K562 (cell line): ENCODE measurements at regions not wholly inside any gene's neighbourhood (a gene's known extent, or its start where the extent isn't known, plus 50 kb on each side); places are given as distances from the start of the nearest gene placed in this dataset.

Source experiments
- ATAC-seq: fragments of 200-7000 bp; cut with Tn5 transposase; 3 replicates; pipeline ENCODE4 v1.9.1; 2020; ENCODE audit warnings: moderate library complexity
- BruUV-seq: library from RNA; stranded (reverse); fragments of 400-500 nt; replicated peaks from 2 replicates; lab custom pipeline; 2021; lab: Mats Ljungman, UMichigan
- CTCF ChIA-PET: fragments of 300-600 bp; formaldehyde crosslinking; extraction: SDS; loops from one replicate; lab custom pipeline; 2021; ENCODE audit warnings: low intra/inter-chr PET ratio; lab: Yijun Ruan, JAX
- POLR2A ChIA-PET: fragments of 300-600, 350-650 bp; sonication (Branson Sonifier 250); formaldehyde crosslinking; extraction: SDS; loops from one replicate; lab custom pipeline; 2021; ENCODE audit warnings: antibody characterized with exemption, inconsistent platforms; lab: Yijun Ruan, JAX
- DNase-seq, 4 experiments: peaks; one replicate each; pipeline versions ENCODE4 v3.0.0 to v3.0.0-alpha.2; 2011 to 2018; ENCODE audit warnings: low spot score in 3 of 4, mixed read lengths in 3 of 4; ENCODE audit errors: extremely low read depth in 1 of 4
- FAIRE-seq: peaks from 2 replicates; lab custom pipeline; 2011; peaks lifted over from hg19 to GRCh38; lab: Jason Lieb, UNC
- H2AFZ ChIP-seq: 2 replicates; pipeline ENCODE4 v1.6.0; 2011; ENCODE audit warnings: low read depth, low read length, control low read depth, inconsistent platforms
- H3K27ac ChIP-seq: fragments of 200-600 bp; 3 replicates; pipeline ENCODE4 v1.8.0; 2011; ENCODE audit warnings: low read depth, mild to moderate bottlenecking, control low read depth, inconsistent platforms, low read length, moderate library complexity, mixed read lengths; ENCODE audit errors: extremely low read depth
- H3K27me3 ChIP-seq, 2 experiments: fragments of 300-600 bp in 1 of 2; 2 replicates in 1 of 2; 3 replicates in 1 of 2; pipeline versions ENCODE4 v1.6.0 to v1.8.0; 2011; ENCODE audit warnings: inconsistent platforms in 2 of 2, low read length in 2 of 2, mild to moderate bottlenecking in 1 of 2, mixed read lengths in 1 of 2, moderate library complexity in 1 of 2; ENCODE audit not compliant: control insufficient read depth in 2 of 2, insufficient read depth in 2 of 2
- H3K36me3 ChIP-seq: fragments of 300-600 bp; 3 replicates; pipeline ENCODE4 v1.8.0; 2011; ENCODE audit warnings: mild to moderate bottlenecking, low read length, inconsistent platforms; ENCODE audit not compliant: control insufficient read depth, insufficient read depth
- H3K4me1 ChIP-seq, 2 experiments: fragments of 200-600 bp in 1 of 2; replicated peaks in 1 of 2; 2 replicates in 1 of 2; 3 replicates in 1 of 2; pipeline versions ENCODE4 v1.5.1 to v1.8.0; 2011; ENCODE audit warnings: inconsistent platforms in 2 of 2, low read length in 2 of 2, mild to moderate bottlenecking in 1 of 2, mixed read lengths in 1 of 2, moderate library complexity in 1 of 2; ENCODE audit not compliant: control insufficient read depth in 2 of 2, insufficient read depth in 2 of 2
- H3K4me2 ChIP-seq: 2 replicates; pipeline ENCODE4 v1.6.1; 2011; ENCODE audit warnings: low read length, control low read depth, inconsistent platforms, mixed read lengths; ENCODE audit not compliant: insufficient read depth
- H3K4me3 ChIP-seq: fragments of 200-600 bp; sonication (generic), shearing (Covaris generic); 2 replicates; pipeline ENCODE4 v1.5.1; 2016; ENCODE audit warnings: control low read depth, inconsistent platforms
- H3K79me2 ChIP-seq: fragments of 200-600 bp; 3 replicates; pipeline ENCODE4 v1.8.0; 2011; ENCODE audit warnings: low read length, inconsistent platforms; ENCODE audit not compliant: control insufficient read depth, insufficient read depth
- H3K9ac ChIP-seq, 2 experiments: 2 replicates each; pipeline versions ENCODE4 v1.6.0 to v1.6.1; 2011; ENCODE audit warnings: low read depth in 2 of 2, low read length in 2 of 2, control low read depth in 1 of 2, inconsistent platforms in 1 of 2, mild to moderate bottlenecking in 1 of 2, mixed read lengths in 1 of 2; ENCODE audit not compliant: insufficient read depth in 1 of 2
- H3K9me1 ChIP-seq: one replicate; pipeline ENCODE4 v1.6.0; 2011; ENCODE audit warnings: inconsistent platforms, mild to moderate bottlenecking, low read length, moderate library complexity; ENCODE audit not compliant: control insufficient read depth, insufficient read depth
- H3K9me3 ChIP-seq: replicated peaks from 2 replicates; pipeline ENCODE4 v1.5.1; 2011; ENCODE audit warnings: low read depth, low read length, inconsistent platforms; ENCODE audit not compliant: control insufficient read depth, insufficient read depth
- H4K20me1 ChIP-seq: replicated peaks from 2 replicates; pipeline ENCODE4 v1.6.1; 2011; ENCODE audit warnings: low read length, inconsistent platforms, mixed read lengths; ENCODE audit not compliant: control insufficient read depth, insufficient read depth
- BRD4 ChIP-seq: fragments of 200-600 bp; sonication (generic); IDR thresholded peaks from 2 replicates; pipeline ENCODE4 v1.6.1; 2017; ENCODE audit warnings: inconsistent platforms
- RBM25 ChIP-seq: fragments of 200-400 bp; formaldehyde crosslinking; IDR thresholded peaks from 2 replicates; pipeline ENCODE4 v1.6.1; 2018; ENCODE audit warnings: low read length, low read depth, moderate library complexity; ENCODE audit not compliant: severe bottlenecking
- RNF219 ChIP-seq: fragments of 250-450 bp; sonication (Bioruptor Pico); IDR thresholded peaks from 2 replicates; pipeline ENCODE4 v1.5.0; 2022; ENCODE audit warnings: mild to moderate bottlenecking
- TARDBP ChIP-seq: fragments of 450-650 bp; IDR thresholded peaks from 2 replicates; pipeline ENCODE4 v1.6.1; 2016
- XRCC4 ChIP-seq: IDR thresholded peaks from one replicate; pipeline ENCODE4 v1.6.1; 2011; ENCODE audit not compliant: insufficient read depth, insufficient read length; ENCODE audit errors: extremely low read depth
- ZNF134 ChIP-seq: fragments of 250-450 bp; sonication (Bioruptor Pico); conservative IDR thresholded peaks from 2 replicates; pipeline ENCODE4 v1.4.0; 2020
- ZNF830 ChIP-seq: fragments of 250-450 bp; sonication (Bioruptor Pico); IDR thresholded peaks from 2 replicates; pipeline ENCODE4 v1.5.0; 2021; ENCODE audit warnings: mild to moderate bottlenecking
- WGBS: fragments of 100-300 bp; shearing (Covaris generic); methylation state at CpG from one replicate; pipeline ENCODE4 v1.1.6; 2016; ENCODE audit warnings: low coverage, mixed read lengths; ENCODE audit not compliant: insufficient coverage; ENCODE audit errors: missing lambda C conversion rate; 5-methylcytosine and 5-hydroxymethylcytosine counted together
- in situ Hi-C: fragments of 300-500 bp; cut with MboI; formaldehyde crosslinking; loops from 4 replicates; pipeline ENCODE4 v1.15.0; 2018; ENCODE audit warnings: inconsistent platforms, mixed read lengths
- intact Hi-C: fragments of 100-400 bp; cut with micrococcal nuclease; formaldehyde crosslinking; loops from 2 replicates; pipeline ENCODE4 v1.14.2; 2022
- TF ChIP-seq, protein P1 (sequence below): sonication (generic); formaldehyde crosslinking; IDR thresholded peaks from 2 replicates; pipeline ENCODE4 v1.8.1; 2023; ENCODE audit warnings: mild to moderate bottlenecking, missing genetic modification reagents
- TF ChIP-seq, protein P2 (sequence below), 3 experiments: IDR thresholded peaks in 2 of 3; conservative IDR thresholded peaks in 1 of 3; 2 replicates each; pipeline ENCODE4 v1.5.1; 2011 to 2012; ENCODE audit warnings: low read length in 3 of 3, mild to moderate bottlenecking in 3 of 3, control low read depth in 2 of 3, improper control_type of control experiment in 1 of 3, inconsistent platforms in 1 of 3, low read depth in 1 of 3, mixed read lengths in 1 of 3, moderate library complexity in 1 of 3; ENCODE audit not compliant: insufficient read depth in 2 of 3

DNA sequence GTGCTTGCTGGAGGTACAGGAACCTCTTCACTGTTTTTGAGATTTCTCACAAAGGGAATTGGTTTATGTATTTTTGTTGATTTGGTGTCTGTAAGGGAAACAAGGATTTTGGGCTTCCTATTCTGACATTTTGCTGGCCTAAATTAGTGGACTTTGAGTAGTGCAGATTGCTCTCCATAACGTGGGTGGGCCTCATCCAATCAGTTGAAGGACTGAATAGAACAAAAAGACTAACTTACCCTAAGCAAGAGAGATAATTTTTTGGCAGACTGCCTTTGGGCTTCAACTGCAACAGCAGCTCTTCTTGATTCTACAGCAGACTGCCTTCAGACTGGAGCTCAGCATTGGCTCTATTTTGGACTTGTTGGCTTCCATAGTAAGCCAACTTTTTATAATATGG lies 93.2 kb downstream of the MSX2 start:
- Histone ChIP-seq H3K9me3 (no peaks in the 10 kb centered on the region), H3K27me3 (peaks cover 0 to 6% of the 10 kb centered on the region in 2 experiments; a peak in 1 of 5 replicates), H3K9ac (no peak overlapping the region), H3K36me3 (no peaks in the 10 kb centered on the region), H3K27ac (no peak overlapping the region), H2AFZ (no peak overlapping the region), H3K4me3 (no peak overlapping the region), H4K20me1 (no peaks in the 10 kb centered on the region), H3K4me1 (no peaks in the 10 kb centered on the region), H3K9me1 (no peaks in the 10 kb centered on the region), H3K4me2 (no peak overlapping the region), H3K79me2 (no peaks in the 10 kb centered on the region)
- DNase-seq (no peak), FAIRE-seq (no peak), ATAC-seq (no peak)
- TF ChIP-seq RBM25, result peak; percentile 25
- TF ChIP-seq ZNF134, result peak; percentile 89
- no peak for TF ChIP-seq TARDBP
- CTCF ChIA-PET, result no interaction called here
- WGBS, result 0% methylated on average over 1 of the region's 1 CpG
- in situ Hi-C loops, result no loop called here
- intact Hi-C loops, result no loop called here
- POLR2A ChIA-PET, result no interaction called here
- no TSS peak for BruUV-seq

- in situ Hi-C loops, result no loop called here
- peak in 3 of 4 experiments; percentile 6 to 19 (median 14) for DNase-seq
- WGBS, result 0% methylated on average over 2 of the region's 2 CpGs
- Histone ChIP-seq H3K4me2 (no peak overlapping the region), H3K27ac (no peak overlapping the region), H4K20me1 (no peaks in the 10 kb centered on the region), H3K79me2 (no peaks in the 10 kb centered on the region), H3K4me1 (no peaks in the 10 kb centered on the region), H3K36me3 (no peaks in the 10 kb centered on the region), H3K9me3 (no peaks in the 10 kb centered on the region), H3K4me3 (no peak overlapping the region), H2AFZ (no peak overlapping the region), H3K27me3 (no peaks in the 10 kb centered on the region), H3K9ac (no peak overlapping the region), H3K9me1 (no peaks in the 10 kb centered on the region)
- intact Hi-C loops, result no loop called here
- no peak for FAIRE-seq
- ChIA-PET POLR2A (no interaction called here), CTCF (no interaction called here)
- no TSS peak for BruUV-seq
- TF ChIP-seq, protein P1, sequence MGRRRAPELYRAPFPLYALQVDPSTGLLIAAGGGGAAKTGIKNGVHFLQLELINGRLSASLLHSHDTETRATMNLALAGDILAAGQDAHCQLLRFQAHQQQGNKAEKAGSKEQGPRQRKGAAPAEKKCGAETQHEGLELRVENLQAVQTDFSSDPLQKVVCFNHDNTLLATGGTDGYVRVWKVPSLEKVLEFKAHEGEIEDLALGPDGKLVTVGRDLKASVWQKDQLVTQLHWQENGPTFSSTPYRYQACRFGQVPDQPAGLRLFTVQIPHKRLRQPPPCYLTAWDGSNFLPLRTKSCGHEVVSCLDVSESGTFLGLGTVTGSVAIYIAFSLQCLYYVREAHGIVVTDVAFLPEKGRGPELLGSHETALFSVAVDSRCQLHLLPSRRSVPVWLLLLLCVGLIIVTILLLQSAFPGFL (CRISPR knock-in tag), result no peak
- TF ChIP-seq XRCC4, result no peak
- no peak for TF ChIP-seq ZNF830 (CRISPR knock-in tag)
- no peak for TF ChIP-seq RNF219 (CRISPR knock-in tag)
- TF ChIP-seq, protein P2, sequence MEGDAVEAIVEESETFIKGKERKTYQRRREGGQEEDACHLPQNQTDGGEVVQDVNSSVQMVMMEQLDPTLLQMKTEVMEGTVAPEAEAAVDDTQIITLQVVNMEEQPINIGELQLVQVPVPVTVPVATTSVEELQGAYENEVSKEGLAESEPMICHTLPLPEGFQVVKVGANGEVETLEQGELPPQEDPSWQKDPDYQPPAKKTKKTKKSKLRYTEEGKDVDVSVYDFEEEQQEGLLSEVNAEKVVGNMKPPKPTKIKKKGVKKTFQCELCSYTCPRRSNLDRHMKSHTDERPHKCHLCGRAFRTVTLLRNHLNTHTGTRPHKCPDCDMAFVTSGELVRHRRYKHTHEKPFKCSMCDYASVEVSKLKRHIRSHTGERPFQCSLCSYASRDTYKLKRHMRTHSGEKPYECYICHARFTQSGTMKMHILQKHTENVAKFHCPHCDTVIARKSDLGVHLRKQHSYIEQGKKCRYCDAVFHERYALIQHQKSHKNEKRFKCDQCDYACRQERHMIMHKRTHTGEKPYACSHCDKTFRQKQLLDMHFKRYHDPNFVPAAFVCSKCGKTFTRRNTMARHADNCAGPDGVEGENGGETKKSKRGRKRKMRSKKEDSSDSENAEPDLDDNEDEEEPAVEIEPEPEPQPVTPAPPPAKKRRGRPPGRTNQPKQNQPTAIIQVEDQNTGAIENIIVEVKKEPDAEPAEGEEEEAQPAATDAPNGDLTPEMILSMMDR (IDR thresholded peaks at IDR 0.05 in 2 of 3, conservative IDR thresholded peaks at IDR 0.05 in 1 of 3; ENCODE audit: insufficient read depth in 2 of 3, low read depth in 1 of 3, low read length in 3 of 3), result 0 out of 6 replicates have a peak, but pooled peaks of 1 of the 3 experiments have one; percentile 34
- TF ChIP-seq BRD4, result no peak
- ATAC-seq, result no peak
These were observed 92.5 kb downstream of the MSX2 start for GRCh38 chr5:174816858-174817257.
